ENCODE measurements at regions not wholly inside any gene's neighbourhood (a gene's known extent, or its start where the extent isn't known, plus 50 kb on each side); places are given as distances from the start of the nearest gene placed in this dataset.

DNA sequence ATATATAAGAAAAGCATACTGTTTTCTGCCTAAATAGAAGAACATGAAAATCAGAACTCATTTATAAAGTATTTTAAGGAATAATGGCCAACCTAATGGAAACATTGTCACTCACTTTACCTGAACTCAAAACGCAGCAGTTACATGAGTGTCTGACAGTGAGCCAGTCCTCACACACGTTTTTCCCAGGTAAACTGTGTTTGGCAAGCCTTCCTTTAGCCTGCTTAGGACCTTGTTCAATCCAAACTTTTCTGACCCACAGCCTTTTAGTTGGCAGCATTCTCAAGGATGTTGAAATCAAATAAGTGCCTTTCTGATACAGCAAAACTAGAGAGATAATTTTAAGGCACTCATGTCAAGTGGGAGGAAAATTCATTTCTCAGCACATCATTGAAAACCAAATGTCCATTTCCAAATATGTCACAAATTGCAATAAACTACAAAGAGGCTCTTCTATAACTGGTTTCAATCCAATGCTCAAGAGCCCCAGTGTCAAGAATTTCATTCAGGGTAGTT, 83.5 kb upstream of the SPDL1 start:
- no peaks in the 10 kb centered on the region for H3K36me3 ChIP-seq (ENCODE audit: control insufficient read depth, insufficient read depth, low read length)
- no peak overlapping the region for H3K4me3 ChIP-seq (ENCODE audit: low read depth, low read length)
- no peaks in the 10 kb centered on the region for H3K9me3 ChIP-seq (ENCODE audit: control insufficient read depth, insufficient read depth, low read length)

DNA sequence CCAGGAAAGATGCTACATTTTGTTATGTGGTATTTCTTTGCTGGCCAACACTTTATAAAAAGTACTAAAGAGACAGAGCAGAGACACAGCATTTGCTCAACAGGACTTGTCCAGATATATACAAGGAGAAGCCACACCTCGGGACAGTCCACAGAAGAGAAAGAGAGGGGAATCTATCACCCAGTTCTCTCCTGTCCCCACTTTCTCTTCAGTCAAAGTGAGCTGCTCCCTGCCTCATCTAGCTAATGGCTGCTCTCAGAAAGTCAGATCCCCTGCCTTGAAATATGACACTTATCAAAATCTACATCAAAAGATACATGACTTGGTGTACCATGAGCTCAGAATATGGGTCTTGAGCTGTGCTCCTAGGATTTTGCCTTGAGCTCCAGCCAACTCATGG, 86.7 kb upstream of the SPDL1 start:
- H3K9ac ChIP-seq (ENCODE audit: low read depth, low read length) = no peak overlapping the region
- no peak overlapping the region for H3K4me3 ChIP-seq (ENCODE audit: low read depth, low read length)
- H3K27me3 ChIP-seq (ENCODE audit: control insufficient read depth, insufficient read depth, low read length) = no peaks in the 10 kb centered on the region
- H3K9me3 ChIP-seq (ENCODE audit: control insufficient read depth, insufficient read depth, low read length) = no peaks in the 10 kb centered on the region
- no peak overlapping the region for H3K27ac ChIP-seq (ENCODE audit: low read depth, low read length)
- no peaks in the 10 kb centered on the region for H3K36me3 ChIP-seq (ENCODE audit: control insufficient read depth, insufficient read depth, low read length)
- H3K4me1 ChIP-seq (ENCODE audit: control insufficient read depth, insufficient read depth, low read length) = no peaks in the 10 kb centered on the region

More for the DNA sequence above, 83.5 kb upstream of the SPDL1 start:
- no peaks in the 10 kb centered on the region for H3K4me1 ChIP-seq (ENCODE audit: control insufficient read depth, insufficient read depth, low read length)
- H3K27me3 ChIP-seq (ENCODE audit: control insufficient read depth, insufficient read depth, low read length) = no peaks in the 10 kb centered on the region
- no peak overlapping the region for H3K9ac ChIP-seq (ENCODE audit: low read depth, low read length)
- H3K27ac ChIP-seq (ENCODE audit: low read depth, low read length) = no peak overlapping the region

DNA sequence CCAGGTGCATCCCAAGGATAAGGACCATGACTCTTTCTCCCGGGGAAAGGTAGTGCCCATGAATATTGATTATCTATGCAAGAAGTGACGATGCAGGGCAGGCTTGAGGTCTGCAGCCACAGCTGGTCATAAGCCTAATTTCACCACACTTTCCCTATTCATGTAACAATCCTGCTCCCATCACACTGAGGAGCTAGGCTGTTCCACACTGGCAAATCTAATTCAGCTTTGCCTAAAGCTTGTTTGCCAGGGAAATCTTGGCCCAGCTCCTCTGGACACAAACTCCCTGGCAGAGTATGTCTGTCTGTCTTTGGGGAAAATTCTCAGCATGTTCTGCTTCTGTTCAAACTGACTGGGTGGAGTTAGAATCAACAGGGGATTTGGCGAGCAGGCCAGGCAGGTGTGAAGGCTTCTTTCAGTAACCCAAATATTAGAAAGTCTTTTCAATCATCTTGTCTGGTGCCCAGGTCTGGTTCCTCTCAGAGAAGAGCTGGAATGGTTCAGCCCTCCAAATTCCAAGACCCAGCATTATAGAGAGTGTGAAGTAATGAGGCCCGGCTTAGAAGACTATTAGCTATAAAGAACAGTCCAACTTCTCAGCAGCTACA, 88.5 kb upstream of the SPDL1 start:
- Histone ChIP-seq H3K27ac (ENCODE audit: low read depth, low read length) (no peak overlapping the region), H3K9ac (ENCODE audit: low read depth, low read length) (no peak overlapping the region), H3K9me3 (ENCODE audit: control insufficient read depth, insufficient read depth, low read length) (no peaks in the 10 kb centered on the region), H3K4me1 (ENCODE audit: control insufficient read depth, insufficient read depth, low read length) (no peaks in the 10 kb centered on the region), H3K4me3 (ENCODE audit: low read depth, low read length) (no peak overlapping the region), H3K27me3 (ENCODE audit: control insufficient read depth, insufficient read depth, low read length) (no peaks in the 10 kb centered on the region), H3K36me3 (ENCODE audit: control insufficient read depth, insufficient read depth, low read length) (no peaks in the 10 kb centered on the region)

DNA sequence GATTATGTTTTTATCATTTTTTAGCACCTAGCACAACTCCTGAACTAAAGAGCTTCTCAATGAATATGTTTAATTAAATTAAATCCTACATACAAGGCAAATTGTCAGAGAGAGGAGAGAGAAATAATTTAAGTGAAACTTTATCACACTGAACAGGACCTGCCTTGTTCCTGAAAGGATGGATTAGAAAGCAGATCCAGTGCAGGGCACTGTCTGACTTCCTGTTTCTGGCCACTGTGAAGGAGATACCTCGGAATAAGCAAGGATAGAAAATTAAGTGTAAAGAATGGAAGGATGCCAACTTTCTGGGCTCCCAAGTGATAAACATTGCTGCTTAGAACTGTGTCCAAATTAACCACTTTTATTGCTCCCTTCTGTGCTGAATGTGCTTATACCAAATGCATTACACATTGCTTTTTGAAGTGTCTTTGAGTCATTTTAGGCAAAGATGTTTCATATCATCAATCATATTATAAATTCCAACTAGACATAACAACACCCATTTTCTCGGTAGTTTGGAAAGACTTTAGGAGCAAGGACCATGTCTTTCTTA, 89.1 kb upstream of the SPDL1 start:
- Histone ChIP-seq H3K9me3 (ENCODE audit: control insufficient read depth, insufficient read depth, low read length) (no peaks in the 10 kb centered on the region), H3K27ac (ENCODE audit: low read depth, low read length) (no peak overlapping the region), H3K9ac (ENCODE audit: low read depth, low read length) (no peak overlapping the region), H3K4me3 (ENCODE audit: low read depth, low read length) (no peak overlapping the region), H3K27me3 (ENCODE audit: control insufficient read depth, insufficient read depth, low read length) (no peaks in the 10 kb centered on the region), H3K4me1 (ENCODE audit: control insufficient read depth, insufficient read depth, low read length) (no peaks in the 10 kb centered on the region), H3K36me3 (ENCODE audit: control insufficient read depth, insufficient read depth, low read length) (no peaks in the 10 kb centered on the region)

DNA sequence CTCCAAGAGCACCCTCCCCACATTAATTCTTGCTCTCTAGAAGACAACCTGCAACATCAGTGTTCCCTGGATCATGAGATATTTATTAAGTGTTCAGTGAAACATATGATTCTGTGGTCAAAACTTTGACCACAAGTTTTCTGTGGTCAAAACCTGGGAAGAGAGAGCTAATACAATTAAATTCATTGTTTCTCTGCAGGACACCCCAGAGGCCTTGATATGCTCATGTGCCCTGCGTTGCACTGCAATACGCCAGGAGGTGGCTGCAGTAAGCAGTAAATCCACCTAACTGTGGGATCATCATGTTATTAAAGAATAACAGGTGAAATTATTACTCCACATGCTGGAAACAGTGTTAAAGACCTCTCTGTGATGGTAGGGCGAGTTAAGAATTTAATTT, 109.3 kb upstream of the SPDL1 start:
- no peak overlapping the region for H3K4me3 ChIP-seq (ENCODE audit: low read depth, low read length)
- H3K4me1 ChIP-seq (ENCODE audit: control insufficient read depth, insufficient read depth, low read length) = peaks cover 8% of the 10 kb centered on the region; the same call in 1 of the 2 replicates
- H3K27me3 ChIP-seq (ENCODE audit: control insufficient read depth, insufficient read depth, low read length) = no peaks in the 10 kb centered on the region
- H3K36me3 ChIP-seq (ENCODE audit: control insufficient read depth, insufficient read depth, low read length) = no peaks in the 10 kb centered on the region
- H3K27ac ChIP-seq (ENCODE audit: low read depth, low read length) = no peak overlapping the region
- H3K9me3 ChIP-seq (ENCODE audit: control insufficient read depth, insufficient read depth, low read length) = no peaks in the 10 kb centered on the region; the same call in 1 of the 2 replicates
- H3K9ac ChIP-seq (ENCODE audit: low read depth, low read length) = no peak overlapping the region

DNA sequence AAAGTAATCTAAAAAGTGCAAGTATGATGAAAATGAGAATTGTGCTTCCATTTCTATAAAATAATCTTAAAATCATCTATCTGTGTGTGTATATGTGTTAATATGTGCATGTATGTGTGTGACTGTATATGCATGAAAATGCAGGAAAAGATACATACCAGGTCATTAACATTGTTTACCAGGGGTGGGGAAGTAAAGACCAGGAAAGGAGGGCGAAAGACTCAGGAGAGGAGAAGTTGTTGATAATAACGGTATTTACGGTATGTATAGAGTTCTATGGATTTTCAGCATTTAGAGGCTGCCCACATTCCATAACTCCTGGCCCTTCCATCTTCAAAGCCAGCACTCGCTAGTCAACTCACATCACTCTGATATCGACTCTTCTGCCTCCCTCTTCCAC, 111.0 kb upstream of the SPDL1 start:
- Histone ChIP-seq H3K4me3 (ENCODE audit: low read depth, low read length) (no peak overlapping the region), H3K9ac (ENCODE audit: low read depth, low read length) (no peak overlapping the region), H3K27ac (ENCODE audit: low read depth, low read length) (no peak overlapping the region)

DNA sequence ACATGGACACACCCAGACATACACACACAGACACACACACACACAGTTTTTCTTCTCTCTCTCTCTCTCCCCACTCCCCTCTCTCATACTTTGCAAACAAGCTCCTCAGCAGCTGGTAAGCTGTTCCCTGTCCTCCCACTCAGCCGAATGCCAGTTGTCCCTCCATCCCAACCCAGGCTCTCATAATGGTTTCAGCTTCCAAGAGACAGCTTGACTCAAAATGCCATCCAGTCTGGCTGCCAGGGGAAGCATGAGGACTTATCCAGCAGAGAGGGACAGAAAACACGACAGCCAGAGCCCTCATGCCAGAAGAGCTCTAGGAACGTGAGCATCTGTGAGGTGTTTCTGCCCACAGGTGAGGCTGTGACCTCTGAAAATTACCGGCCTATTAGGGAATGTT, 112.6 kb upstream of the SPDL1 start:
- Histone ChIP-seq H3K4me1 (ENCODE audit: control insufficient read depth, insufficient read depth, low read length) (peaks cover 14% of the 10 kb centered on the region), H3K36me3 (ENCODE audit: control insufficient read depth, insufficient read depth, low read length) (no peaks in the 10 kb centered on the region), H3K27me3 (ENCODE audit: control insufficient read depth, insufficient read depth, low read length) (peaks cover 11% of the 10 kb centered on the region; the same call in 1 of the 2 replicates), H3K9me3 (ENCODE audit: control insufficient read depth, insufficient read depth, low read length) (no peaks in the 10 kb centered on the region; the same call in 1 of the 2 replicates), H3K27ac (ENCODE audit: low read depth, low read length) (no peak overlapping the region), H3K4me3 (ENCODE audit: low read depth, low read length) (no peak overlapping the region), H3K9ac (ENCODE audit: low read depth, low read length) (no peak overlapping the region)

More for the DNA sequence above, 111.0 kb upstream of the SPDL1 start:
- no peaks in the 10 kb centered on the region for H3K36me3 ChIP-seq (ENCODE audit: control insufficient read depth, insufficient read depth, low read length)
- no peaks in the 10 kb centered on the region; the same call in 1 of the 2 replicates for H3K9me3 ChIP-seq (ENCODE audit: control insufficient read depth, insufficient read depth, low read length)
- peaks cover 8% of the 10 kb centered on the region; the same call in 1 of the 2 replicates for H3K27me3 ChIP-seq (ENCODE audit: control insufficient read depth, insufficient read depth, low read length)
- no peaks in the 10 kb centered on the region for H3K4me1 ChIP-seq (ENCODE audit: control insufficient read depth, insufficient read depth, low read length)

DNA sequence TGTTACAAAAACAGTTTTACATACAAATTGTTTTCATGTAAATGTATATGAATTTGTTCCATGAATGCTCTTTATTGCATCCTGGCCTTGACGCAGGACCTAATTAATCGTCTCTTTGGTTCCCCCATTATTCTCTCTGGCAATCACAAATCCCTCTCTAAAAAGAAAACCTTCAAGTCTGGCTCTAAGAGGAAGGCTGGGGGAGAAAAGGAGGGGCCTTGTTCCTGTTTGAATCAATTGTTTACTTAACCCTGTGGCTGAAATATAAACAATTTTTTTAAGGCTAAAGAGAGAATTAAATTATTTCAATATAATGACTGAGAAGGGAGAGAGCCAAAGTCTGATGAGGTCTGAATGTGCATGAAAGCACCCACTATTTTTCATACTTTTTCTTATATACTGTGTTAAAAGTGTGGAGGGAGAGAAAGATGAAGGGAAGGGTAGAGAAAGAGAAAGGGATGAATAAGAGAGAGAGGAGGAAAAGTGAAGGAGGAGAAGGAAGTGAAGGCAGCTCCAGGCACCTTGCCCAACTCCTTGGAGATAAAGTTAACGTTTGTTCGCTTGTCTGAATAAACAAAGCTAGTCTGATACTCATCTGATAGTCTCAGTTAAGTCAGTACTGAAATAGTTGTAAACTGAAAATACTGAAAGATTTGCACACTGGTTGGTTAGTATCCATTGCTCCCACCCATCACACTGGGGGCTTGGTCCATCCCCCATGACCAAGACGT, 116.4 kb upstream of the SPDL1 start:
- no peak overlapping the region for H3K4me3 ChIP-seq (ENCODE audit: low read depth, low read length)
- no peak overlapping the region for H3K9ac ChIP-seq (ENCODE audit: low read depth, low read length)
- H3K27me3 ChIP-seq (ENCODE audit: control insufficient read depth, insufficient read depth, low read length) = peaks cover 11% of the 10 kb centered on the region; the same call in 1 of the 2 replicates
- no peaks in the 10 kb centered on the region for H3K9me3 ChIP-seq (ENCODE audit: control insufficient read depth, insufficient read depth, low read length)
- H3K4me1 ChIP-seq (ENCODE audit: control insufficient read depth, insufficient read depth, low read length) = peaks cover 14% of the 10 kb centered on the region
- H3K36me3 ChIP-seq (ENCODE audit: control insufficient read depth, insufficient read depth, low read length) = no peaks in the 10 kb centered on the region
- no peak overlapping the region for H3K27ac ChIP-seq (ENCODE audit: low read depth, low read length)

DNA sequence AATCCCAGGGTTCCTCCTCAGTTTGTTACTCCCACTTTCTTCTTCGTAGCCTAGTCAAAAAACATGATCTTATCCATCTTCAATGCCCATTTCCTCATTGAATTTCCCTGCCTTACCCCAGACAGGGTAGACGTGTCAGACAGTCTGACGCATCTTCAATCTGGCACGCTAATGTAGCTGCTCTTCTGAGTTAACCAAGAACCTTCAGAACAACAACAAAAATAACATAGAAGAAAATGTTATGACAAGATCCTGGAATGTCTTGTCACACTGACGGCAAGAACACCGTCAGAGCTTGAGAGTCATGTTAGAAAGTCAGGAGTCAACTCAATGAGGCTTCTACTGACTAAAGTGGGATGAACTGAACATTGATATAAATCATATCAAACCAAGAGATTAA, 122.7 kb upstream of the SPDL1 start:
- Histone ChIP-seq H3K4me1 (ENCODE audit: control insufficient read depth, insufficient read depth, low read length) (peaks cover 17% of the 10 kb centered on the region), H3K27ac (ENCODE audit: low read depth, low read length) (no peak overlapping the region), H3K27me3 (ENCODE audit: control insufficient read depth, insufficient read depth, low read length) (no peaks in the 10 kb centered on the region), H3K9ac (ENCODE audit: low read depth, low read length) (no peak overlapping the region), H3K4me3 (ENCODE audit: low read depth, low read length) (no peak overlapping the region), H3K36me3 (ENCODE audit: control insufficient read depth, insufficient read depth, low read length) (no peaks in the 10 kb centered on the region), H3K9me3 (ENCODE audit: control insufficient read depth, insufficient read depth, low read length) (no peaks in the 10 kb centered on the region)

DNA sequence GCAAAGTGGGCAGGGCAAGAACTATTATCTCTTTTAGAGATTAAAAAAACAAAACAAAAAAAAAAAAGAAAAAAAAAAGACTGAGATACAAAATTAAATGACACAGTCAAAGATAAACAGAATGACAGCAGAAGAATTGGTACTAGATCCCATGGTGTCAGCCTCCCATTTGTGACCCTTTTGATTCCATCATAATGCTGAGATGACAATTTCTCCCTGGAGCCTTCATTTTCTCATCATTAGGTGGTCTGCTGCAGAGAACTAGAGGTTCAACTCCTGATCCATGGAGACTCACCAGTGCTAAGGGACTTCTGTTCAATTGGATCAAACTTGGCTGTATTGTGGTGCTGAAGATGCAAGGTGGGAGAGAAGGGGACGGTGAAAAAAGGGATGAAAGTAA, 123.5 kb upstream of the SPDL1 start:
- peaks cover 17% of the 10 kb centered on the region for H3K4me1 ChIP-seq (ENCODE audit: control insufficient read depth, insufficient read depth, low read length)
- no peak overlapping the region for H3K9ac ChIP-seq (ENCODE audit: low read depth, low read length)
- H3K4me3 ChIP-seq (ENCODE audit: low read depth, low read length) = no peak overlapping the region
- H3K9me3 ChIP-seq (ENCODE audit: control insufficient read depth, insufficient read depth, low read length) = no peaks in the 10 kb centered on the region
- no peaks in the 10 kb centered on the region for H3K36me3 ChIP-seq (ENCODE audit: control insufficient read depth, insufficient read depth, low read length)
- no peak overlapping the region for H3K27ac ChIP-seq (ENCODE audit: low read depth, low read length)
- no peaks in the 10 kb centered on the region for H3K27me3 ChIP-seq (ENCODE audit: control insufficient read depth, insufficient read depth, low read length)

DNA sequence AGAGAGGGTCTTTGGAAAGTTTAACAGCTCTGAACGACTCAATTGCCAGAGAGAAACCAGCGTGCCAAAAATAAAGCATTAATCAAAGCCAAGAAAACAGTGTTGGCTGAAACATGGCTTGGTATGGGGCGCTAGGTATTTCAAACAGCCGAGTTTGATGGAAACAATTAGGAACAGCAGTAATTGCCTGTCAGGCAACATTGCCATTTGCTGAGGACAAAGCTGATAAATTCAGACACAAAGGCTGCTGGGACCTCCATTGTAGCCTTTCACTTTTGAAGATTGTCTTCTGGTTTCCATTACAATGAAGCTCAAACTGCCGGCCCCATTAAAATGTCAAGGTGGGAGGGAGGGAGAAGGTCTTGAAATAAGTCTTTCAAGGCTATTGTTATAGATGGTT, 125.4 kb upstream of the SPDL1 start:
- peaks cover 17% of the 10 kb centered on the region for H3K4me1 ChIP-seq (ENCODE audit: control insufficient read depth, insufficient read depth, low read length)
- peak overlapping the region; percentile 39 for H3K27ac ChIP-seq (ENCODE audit: low read depth, low read length)
- no peaks in the 10 kb centered on the region for H3K9me3 ChIP-seq (ENCODE audit: control insufficient read depth, insufficient read depth, low read length)
- H3K27me3 ChIP-seq (ENCODE audit: control insufficient read depth, insufficient read depth, low read length) = no peaks in the 10 kb centered on the region
- no peak overlapping the region for H3K4me3 ChIP-seq (ENCODE audit: low read depth, low read length)
- H3K36me3 ChIP-seq (ENCODE audit: control insufficient read depth, insufficient read depth, low read length) = no peaks in the 10 kb centered on the region
- H3K9ac ChIP-seq (ENCODE audit: low read depth, low read length) = no peak overlapping the region
